ENCODE measurements at regions not wholly inside any gene's neighbourhood (a gene's known extent, or its start where the extent isn't known, plus 50 kb on each side); places are given as distances from the start of the nearest gene placed in this dataset.
"Not testable (repeated sequence)": the region's sequence is repeated elsewhere in the genome, so short reads cannot be mapped to it uniquely, and the experiment has no call there.

DNA sequence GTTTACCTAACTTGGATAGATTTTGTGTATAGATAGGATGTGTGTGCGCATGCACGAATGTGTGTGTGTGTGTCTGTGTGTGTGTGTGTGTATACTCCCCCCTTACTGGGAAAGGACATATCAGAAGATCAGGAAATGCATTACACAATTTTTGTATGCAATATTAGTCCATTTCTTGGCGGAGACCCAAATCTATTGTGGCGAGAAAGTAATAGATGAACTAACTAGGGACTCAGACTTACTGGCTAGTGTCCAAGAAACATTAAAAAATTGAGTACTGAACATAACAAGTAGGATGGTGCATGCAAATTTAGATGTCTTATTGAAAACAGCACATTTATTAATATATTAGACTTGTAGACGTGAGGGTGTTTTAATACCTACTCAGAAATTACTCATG, 1036.5 kb upstream of the FANCL start:
- no peak for DNase-seq (ENCODE audit: low spot score in 2 of 2)

DNA sequence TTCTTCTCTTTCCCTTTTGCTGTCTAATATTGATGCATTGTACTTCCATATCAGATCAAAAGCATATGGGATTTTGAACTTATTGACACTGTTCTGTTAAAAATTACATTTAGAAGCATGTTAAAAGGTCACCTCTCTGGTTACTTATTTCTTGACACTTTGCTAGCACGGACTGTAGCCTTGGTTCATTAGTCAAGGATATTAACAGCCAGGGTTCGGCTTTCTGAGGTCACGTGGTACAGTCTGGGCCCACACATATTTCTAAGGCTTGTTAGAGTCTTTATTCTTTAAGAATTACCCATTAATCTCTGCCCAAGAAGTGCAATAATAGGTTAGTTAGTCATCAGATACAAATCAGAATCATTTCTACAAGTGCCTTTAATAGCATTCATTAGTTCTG, 1035.8 kb upstream of the FANCL start:
- FAIRE-seq (no peak), DNase-seq (ENCODE audit: low spot score in 2 of 2) (no peak)

More for the DNA sequence above, 1036.5 kb upstream of the FANCL start:
- no peak for FAIRE-seq

DNA sequence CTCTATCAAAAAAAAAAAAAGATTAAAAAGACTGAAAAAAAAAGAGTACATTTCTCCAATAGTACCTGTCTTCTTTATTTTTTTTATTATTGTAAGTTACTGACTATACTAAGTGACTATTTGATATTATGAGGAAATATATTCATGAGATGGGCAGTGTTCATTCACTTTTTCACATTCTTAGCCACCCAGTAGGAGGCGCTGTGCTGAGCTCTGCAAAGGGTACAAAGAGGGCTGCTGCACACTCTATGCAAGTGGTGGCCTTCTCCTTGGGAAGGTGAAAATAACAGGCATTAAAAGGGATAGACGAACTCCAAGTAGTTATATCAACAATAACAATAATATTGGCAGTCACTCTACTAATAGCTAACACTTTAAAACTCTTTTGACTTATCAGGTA, 1034.9 kb upstream of the FANCL start:
- FAIRE-seq (no peak), DNase-seq (ENCODE audit: low spot score in 2 of 2) (no peak)

DNA sequence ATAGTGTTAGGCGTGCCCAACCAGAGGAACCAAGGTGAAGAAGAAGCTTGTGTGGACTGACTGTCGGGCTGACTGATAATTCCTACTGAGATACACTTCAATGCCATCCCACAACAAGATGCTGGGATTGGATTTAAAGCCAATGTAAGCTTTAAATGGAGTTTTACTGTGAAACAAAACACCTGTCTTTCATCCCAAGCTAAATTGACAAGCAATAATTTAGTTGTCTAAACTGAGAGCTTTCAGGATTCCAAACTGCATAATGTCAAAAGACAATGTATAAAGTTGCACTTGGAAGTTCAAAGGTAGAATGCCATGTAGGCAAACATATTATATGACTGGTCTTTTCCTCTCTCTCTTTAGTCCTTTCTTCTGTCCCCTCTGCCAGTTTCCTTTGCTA, 1025.3 kb upstream of the FANCL start:
- no peak for FAIRE-seq
- no peak for DNase-seq (ENCODE audit: low spot score in 2 of 2)

DNA sequence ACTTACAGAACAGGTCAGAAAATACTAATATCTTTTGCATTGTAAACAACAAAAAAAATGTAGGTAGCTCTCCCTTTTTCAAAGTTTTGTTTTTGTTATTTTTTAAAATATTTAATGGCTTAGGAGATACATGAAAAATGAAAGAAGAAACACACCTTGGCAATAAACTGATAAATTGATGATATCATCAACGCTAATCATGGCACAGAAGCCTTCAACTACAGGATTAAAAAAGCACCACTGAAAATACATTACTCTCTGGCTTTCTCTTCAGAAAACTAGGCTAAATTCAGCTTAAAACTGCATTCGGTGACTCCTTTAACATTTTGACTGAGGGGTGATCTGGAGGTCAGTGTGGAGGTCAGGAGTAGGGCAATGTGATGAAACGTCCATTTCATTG, 1018.8 kb upstream of the FANCL start:
- DNase-seq (ENCODE audit: low spot score in 2 of 2) = no peak
- FAIRE-seq = no peak

DNA sequence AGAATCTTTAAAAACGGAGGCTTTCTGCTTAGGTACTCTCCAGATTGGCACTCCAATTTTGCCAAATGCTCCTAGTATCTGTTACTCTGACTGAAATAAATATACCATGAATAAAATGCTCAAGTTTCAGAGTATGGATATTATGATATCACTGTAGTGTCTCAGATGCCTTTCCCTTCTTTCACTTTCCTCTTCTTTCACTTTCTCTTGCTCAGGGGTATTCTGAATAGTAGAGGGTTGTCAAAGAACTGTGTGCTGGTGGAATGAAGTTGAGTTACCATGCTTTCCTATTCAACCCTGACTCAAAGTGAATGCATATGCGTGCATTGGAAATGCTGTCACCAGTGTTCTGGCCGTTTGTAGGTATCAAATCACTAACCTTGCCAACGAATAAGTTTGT, 1015.2 kb upstream of the FANCL start:
- no peak for DNase-seq (ENCODE audit: low spot score in 2 of 2)
- FAIRE-seq = no peak

DNA sequence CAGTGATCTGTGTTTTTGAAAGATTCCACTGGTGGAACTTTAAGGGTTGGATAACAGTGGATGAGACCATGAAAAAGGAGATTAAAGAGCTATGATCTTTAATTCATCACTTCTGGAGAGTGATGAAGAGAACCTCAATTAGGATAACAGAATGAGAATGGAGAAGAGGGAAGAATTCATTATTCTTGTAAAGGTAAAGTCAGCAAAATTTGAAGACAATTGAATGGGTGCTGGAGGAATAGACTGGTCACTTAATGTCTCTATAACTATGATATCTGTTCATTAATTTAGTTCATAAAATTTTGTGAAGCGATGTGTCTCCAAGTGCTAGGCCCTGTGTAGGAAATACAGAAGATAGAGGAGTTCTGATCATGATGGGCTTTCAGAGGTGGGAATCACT, 1013.2 kb upstream of the FANCL start:
- no peak for FAIRE-seq
- DNase-seq (ENCODE audit: low spot score in 2 of 2) = no peak

DNA sequence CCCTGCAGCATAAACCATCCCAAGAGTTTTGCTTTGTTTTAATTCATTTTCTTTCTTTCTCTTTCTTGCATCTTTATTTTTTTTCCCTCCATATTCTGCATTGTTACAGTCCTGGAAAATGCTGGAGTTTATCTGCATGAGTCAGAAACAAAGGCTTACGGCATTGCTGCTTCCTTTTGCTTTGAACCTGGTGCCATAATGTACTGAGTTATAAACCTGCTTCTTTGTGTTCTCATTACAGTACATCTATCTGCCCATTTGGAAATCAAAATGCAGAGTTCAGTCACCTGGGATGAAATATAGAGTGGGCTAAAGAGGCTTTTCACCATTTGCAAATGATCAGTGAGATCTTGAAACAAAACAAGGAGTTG, 1009.2 kb upstream of the FANCL start:
- FAIRE-seq (no peak), DNase-seq (ENCODE audit: low spot score in 2 of 2) (no peak)

DNA sequence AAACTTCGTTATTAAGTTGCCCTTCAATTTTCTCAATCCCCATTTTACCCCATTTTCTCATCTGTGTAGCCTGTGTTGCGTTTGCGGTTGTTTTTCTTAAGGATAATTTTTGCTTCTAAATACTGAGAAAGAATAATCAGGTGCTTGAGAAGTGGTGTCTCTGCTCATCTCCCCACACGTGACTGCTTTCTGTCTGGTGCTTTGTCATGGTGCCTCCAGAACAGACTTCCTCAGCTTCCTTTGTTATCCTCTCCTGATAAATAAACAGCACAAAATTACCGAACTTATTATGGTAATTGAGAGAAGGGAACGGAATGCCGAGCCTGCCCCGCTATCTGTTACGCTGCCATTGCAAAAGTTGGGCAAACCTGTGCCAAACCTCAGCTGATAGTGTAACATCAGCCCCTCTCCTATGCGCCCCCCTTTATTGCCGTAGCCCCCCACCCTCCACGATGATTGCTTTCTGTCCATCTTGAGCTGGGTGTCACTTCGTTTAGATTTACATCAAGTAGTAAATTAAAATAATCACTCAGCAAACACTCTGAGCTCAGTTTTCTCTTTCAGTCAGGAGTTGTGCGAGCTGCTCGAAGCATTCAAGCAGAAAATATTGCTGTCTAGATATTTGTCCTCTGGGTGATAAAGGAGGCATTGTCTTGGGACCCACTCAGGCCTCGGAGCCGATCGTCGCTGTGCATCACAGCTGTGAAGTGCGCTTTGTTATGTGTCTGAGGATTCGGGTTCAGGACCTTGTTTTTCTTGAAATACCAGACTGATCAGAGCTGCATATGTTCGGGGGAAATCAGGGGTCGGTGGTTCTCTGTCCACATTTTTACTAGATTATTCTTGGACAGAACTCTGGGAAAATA, 1008.5 kb upstream of the FANCL start:
- DNase-seq (ENCODE audit: low spot score in 2 of 2) (no peak), FAIRE-seq (no peak)

DNA sequence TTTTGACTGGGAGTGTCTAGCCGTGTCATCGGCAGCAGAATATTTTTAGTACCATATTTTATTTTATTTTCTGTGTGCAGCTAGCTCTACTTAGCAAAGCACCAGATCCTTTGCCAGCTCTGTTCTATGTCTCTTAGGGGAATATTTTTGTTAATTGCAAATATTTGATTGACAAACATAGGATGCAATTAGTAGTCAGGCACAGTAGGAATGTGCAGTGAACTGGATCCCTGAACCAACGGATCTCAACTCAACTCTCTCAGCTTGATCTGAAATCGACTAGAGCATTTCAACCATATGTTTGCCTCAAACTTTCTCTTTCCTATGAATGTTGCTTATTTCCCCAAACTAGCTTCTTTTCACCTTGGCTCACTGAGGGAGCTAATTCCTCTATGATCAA, 998.0 kb upstream of the FANCL start:
- no peak for DNase-seq (ENCODE audit: low spot score in 2 of 2)
- no peak for FAIRE-seq

DNA sequence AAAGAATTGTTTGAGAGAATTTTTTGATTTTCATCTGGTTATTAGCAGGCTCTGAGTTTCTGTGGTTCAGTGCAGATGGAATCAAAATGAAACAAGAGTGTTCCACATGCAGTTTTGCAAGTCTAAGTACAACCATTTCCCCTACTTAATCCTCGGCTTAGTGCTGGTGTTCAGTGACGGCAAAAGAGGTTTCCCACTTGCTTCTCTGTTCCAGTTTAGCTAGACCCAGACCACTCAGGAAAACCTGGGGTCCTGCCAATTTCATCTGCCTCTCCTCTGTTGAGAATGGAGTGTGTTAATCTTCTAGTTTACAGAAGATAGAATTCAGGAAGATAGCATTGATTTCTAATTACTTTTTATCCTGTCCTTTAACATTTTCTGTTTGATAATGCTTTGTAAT, 996.2 kb upstream of the FANCL start:
- FAIRE-seq = no peak

DNA sequence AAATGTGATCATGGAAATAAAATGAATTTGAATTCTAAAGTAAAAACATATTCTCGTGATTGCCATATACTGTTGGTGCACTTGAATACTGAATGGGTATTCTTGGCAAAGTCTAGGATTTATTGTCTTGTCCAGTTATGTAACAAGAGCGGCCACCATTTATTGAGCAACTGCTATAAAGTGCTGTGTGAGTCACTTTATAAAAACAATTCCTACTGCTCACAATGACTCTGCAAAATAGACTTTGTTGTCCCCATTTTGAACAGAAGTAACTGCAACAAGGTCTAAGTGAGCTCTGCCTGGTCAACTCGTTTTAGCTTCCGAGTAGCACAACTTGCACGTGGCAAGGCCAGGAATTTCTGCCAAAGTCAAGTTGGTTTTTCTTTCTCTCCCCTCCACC, 995.6 kb upstream of the FANCL start:
- DNase-seq (ENCODE audit: low spot score in 2 of 2) = no peak
- FAIRE-seq = no peak

More for the DNA sequence above, 996.2 kb upstream of the FANCL start:
- DNase-seq (ENCODE audit: low spot score in 2 of 2) = no peak

DNA sequence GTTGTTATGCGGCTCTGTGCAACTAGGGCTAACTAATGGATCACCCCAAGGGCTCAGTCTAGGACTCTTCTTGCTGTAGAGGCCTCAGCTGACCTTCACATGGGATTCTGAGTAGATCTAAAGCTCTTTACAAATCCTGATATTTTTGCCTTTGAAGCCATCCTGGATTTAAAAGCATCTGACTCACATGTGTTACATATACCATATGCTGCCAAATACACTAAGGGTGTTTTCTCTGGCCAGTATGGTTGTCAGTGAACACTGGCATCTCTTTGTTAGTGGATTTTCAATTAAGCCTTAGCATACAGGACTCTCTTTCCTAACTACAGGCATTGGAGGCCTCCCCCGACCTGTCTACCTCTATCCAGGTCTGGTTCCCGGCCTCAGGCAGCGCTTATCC, 992.8 kb upstream of the FANCL start:
- no peak for DNase-seq (ENCODE audit: low spot score in 2 of 2)

DNA sequence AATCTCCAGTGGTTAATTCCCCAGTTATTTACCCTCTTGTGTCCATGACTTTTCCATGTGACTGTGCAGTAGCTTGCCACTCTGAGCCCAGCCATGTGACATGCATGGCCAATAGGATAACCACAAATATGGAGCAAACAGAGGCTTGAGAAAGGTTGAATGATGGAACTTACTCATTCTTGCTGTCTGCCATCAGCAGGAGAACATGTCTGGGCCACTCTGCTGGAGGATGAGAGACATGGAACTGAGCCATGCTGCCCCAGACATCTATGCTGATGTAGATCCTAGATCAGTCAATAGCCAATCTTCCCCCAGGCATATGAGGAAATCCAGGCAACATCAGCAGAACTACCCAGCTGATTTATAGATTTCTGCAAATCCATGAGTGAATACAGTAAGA, 992.3 kb upstream of the FANCL start:
- DNase-seq (ENCODE audit: low spot score in 2 of 2) (no peak), FAIRE-seq (no peak)

More for the DNA sequence above, 992.8 kb upstream of the FANCL start:
- no peak for FAIRE-seq

DNA sequence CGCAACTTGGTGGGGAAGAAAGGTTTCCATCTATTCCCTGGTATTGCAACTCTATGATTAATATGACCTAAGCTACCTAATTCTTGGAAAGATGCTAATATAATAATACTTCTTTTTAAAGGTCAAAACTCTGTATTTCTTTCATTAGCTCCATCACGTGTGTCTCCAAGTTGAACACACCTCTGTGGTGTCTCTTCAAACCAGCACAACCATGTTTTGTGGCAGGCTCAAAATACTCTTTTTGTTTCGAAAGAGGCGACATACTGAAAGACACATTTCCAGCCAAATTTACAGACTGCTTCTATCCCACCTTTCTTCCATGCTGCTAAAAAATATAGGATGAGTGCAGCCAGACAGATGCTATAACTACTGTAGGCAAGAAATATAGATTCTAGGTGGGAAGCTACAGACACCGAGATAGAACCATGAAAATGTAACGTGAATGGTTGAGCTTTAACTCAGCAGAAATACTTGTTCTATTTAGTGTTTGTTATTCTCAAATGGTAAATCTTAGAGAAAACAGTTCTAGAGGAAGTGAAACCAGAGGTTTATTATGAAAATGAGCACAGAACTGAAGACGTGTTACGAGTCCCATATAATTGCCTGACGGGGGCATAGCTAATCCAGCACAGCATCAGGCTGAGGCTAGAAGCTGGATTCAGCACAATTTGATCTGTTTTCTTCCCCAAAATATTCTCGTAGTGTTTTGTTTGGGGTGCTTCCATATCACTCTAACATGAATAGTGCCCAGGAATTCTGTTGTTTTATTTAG, 991.5 kb upstream of the FANCL start:
- no peak for DNase-seq (ENCODE audit: low spot score in 2 of 2)
- FAIRE-seq = no peak

DNA sequence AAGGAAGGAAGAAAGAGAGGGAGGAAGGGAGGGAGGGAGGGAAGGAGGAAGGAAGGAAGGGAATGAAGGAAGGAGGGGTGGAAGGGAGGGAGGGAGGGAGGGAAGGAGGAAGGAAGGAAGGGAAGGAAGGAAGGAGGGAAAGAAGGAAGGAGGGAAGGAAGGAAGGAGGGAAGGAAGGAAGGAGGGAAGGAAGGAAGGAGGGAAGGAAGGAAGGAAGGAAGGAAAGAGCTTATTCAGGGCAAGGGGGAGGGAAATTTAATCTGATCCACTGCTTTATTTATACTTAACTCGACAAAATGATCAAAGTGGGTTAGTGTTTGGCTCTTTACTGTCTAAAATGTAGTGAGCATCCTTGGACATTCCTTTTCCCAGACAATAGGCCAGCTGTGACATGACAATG, 985.2 kb upstream of the FANCL start:
- FAIRE-seq; DNase-seq (ENCODE audit: low spot score in 2 of 2): not testable (repeated sequence)

DNA sequence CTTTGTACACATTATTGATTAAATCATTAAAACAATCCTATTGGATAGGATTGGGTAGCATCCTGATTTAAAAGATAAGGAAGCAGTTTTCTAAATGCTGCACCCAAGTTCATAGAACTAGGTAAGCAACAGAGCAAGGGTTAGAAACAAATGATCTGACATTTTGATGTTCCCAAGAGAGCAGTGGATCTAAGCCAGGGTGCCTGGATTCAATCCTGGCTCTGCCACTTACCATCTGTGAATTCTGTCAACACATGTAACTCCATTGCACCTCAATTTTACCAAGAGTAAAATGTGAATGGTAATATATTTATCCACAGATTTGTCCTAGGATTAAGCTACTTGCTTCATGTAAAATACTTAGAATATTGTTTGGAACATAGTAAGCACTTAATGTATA, 982.6 kb upstream of the FANCL start:
- no peak for FAIRE-seq
- DNase-seq (ENCODE audit: low spot score in 2 of 2) = no peak

DNA sequence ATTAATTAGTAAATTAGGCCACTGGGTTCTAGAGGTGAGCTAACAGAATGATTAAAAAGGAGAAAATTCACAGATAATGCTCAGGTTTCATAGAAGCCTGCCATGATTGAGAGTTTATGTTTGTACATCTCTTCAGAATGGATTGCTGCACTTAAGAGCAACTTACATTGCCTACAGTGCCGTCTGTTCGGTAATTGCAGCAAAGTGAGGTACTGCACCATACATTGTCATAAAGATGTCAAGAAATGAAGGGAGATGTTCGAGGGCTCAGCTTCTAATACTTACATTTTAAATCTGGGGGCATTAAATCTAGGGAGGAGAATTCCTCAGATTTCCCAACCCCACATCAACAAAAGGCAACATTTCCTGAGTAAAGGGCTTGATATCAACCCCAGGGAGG, 976.2 kb upstream of the FANCL start:
- no peak for DNase-seq (ENCODE audit: low spot score in 2 of 2)
- no peak for FAIRE-seq

DNA sequence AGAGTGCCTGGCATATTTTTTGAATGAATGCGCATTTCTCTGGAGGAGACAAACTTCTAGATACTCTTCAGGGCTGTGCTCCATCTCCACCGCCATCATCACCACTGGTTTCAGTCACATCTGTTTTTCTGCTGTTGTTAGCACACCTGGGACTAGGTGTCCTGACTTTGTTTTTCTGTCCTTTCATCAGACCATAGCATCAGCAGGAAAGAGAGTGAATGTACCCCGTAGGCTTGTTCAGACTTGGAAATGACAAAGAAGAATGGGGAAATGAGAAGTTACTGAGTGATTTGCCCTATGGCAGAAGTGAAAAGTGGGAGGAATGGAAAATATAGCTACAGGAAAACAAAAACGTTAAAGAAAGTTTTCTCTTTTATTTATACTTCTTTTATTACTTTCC, 965.2 kb upstream of the FANCL start:
- no peak for DNase-seq (ENCODE audit: low spot score in 2 of 2)
- FAIRE-seq = no peak

DNA sequence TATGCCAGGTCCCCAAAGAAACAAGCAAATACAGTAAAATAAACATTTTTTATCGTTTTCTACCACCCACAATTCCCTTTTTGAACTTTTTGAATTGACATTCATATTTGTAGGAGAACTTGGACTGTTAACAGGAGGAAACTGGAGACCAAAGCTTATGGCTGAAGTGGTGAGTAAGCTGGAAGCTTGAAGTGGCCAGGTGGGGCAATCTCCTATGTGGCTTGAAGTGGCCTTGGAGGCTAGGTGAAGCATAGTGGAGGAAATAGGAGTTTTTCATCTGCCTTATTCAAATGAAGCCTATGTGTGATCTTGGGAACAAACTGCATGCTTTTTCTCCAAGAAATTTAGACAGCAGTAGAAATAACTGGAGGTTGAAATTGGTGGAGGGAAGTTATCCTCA, 962.9 kb upstream of the FANCL start:
- DNase-seq (ENCODE audit: low spot score in 2 of 2) (no peak), FAIRE-seq (no peak)

DNA sequence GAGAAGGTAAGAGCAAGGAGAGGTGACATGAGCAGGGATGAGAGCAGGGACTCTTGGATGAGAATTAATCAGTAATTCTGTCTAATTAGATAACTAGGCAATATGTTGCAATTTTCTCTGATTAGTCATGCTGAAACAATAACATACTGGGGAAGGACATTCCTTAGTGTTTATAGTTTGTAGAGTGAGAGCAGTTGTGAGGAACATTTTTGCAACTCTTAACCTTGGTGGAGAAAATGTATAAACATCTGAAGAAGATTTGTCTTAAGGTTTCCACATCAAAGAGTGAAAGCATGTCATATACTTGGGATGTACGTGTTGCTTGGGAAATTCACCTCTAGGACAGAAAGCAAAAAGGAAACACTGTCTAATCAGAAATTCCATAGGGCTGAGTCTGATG, 955.4 kb upstream of the FANCL start:
- no peak for FAIRE-seq
- no peak for DNase-seq (ENCODE audit: low spot score in 2 of 2)

DNA sequence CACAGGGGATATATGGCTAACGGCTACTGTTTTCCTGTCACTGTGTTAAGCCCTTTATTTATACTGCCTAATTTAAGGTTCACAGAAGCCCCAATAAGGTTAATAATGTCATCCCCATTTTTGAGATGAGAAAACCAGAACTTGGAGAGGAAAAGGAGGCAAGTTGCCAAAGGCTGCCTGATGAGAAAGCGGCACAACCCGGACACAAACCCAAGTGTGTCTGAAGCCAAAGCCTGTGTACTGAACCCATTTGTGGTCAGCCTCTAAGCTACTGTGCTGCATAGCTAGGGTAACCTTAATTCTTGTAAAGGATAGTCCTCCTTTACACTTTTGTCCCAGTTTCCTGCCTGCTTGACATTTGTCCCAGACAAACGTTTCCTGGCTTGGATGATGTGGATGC, 954.7 kb upstream of the FANCL start:
- no peak for FAIRE-seq
- no peak for DNase-seq (ENCODE audit: low spot score in 2 of 2)
